Suprapubic skin (tissue), 4 donors: ENCODE measurements at regions not wholly inside any gene's neighbourhood (a gene's known extent, or its start where the extent isn't known, plus 50 kb on each side); places are given as distances from the start of the nearest gene placed in this dataset.

Experiments used
- DNase-seq, 2 donors: peaks; one replicate each; pipeline ENCODE4 v3.0.0-alpha.2; 2019; ENCODE audit warnings: low spot score in 2 of 2
- H3K27ac ChIP-seq: fragments of 200-600 bp; sonication (generic); one replicate; pipeline ENCODE4 v1.5.1; 2019
- H3K27me3 ChIP-seq: fragments of 200-600 bp; sonication (generic); one replicate; pipeline ENCODE4 v1.5.1; 2019
- H3K36me3 ChIP-seq: fragments of 200-600 bp; sonication (generic); one replicate; pipeline ENCODE4 v1.5.1; 2019
- H3K4me1 ChIP-seq: fragments of 200-600 bp; sonication (generic); one replicate; pipeline ENCODE4 v1.5.1; 2019
- H3K4me3 ChIP-seq: fragments of 200-600 bp; sonication (generic); one replicate; pipeline ENCODE4 v1.5.1; 2019; ENCODE audit warnings: mild to moderate bottlenecking
- H3K9me3 ChIP-seq: fragments of 200-600 bp; sonication (generic); one replicate; pipeline ENCODE4 v1.5.1; 2019
- EP300 ChIP-seq: sonication (generic); formaldehyde crosslinking; IDR thresholded peaks from one replicate; pipeline ENCODE4 v1.6.1; 2017; ENCODE audit warnings: antibody characterized with exemption
- POLR2A ChIP-seq, 2 donors: fragments of 450-650 bp; IDR thresholded peaks; one replicate each; pipeline ENCODE4 v1.6.1; 2017; ENCODE audit warnings: antibody characterized with exemption in 2 of 2, mild to moderate bottlenecking in 2 of 2, moderate library complexity in 2 of 2
- POLR2AphosphoS5 ChIP-seq, 3 donors: sonication (generic); formaldehyde crosslinking; IDR thresholded peaks; one replicate each; pipeline ENCODE4 v1.6.1; 2017; ENCODE audit warnings: antibody characterized with exemption in 3 of 3
- WGBS: methylation state at CpG from one replicate; pipeline ENCODE4 v1.1.5; 2018; 5-methylcytosine and 5-hydroxymethylcytosine counted together
- TF ChIP-seq, protein P1 (sequence below), 2 donors: fragments of 200-600 bp in 1 of 2; fragments of 450-650 bp in 1 of 2; sonication (generic) in 1 of 2; IDR thresholded peaks; one replicate each; pipeline ENCODE4 v1.5.1; 2016 to 2019; ENCODE audit warnings: antibody characterized with exemption in 2 of 2, mild to moderate bottlenecking in 1 of 2, moderate library complexity in 1 of 2

DNA sequence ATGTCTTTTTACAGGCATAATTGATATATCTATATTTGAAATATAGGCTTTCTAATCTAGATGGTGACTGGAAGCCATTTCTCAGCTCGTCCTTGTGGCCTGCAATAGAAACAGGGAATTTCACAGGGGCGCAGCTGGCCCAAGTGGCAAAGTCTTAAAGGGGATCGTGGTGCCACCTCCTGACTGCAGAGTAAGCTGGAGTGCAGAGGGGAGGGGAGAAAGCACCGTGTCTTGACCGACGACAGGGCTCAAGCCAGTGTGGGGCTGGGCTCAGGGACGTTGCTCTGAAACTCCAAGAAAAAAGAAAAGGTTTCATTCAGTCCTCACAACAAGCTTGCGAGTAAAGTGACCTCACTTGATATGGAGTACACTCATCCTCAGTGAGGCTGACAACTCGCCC, 255.1 kb downstream of the DCDC2C start:
- DNase-seq: no peak
- TF ChIP-seq EP300 (no peak), POLR2A (IDR thresholded peaks at IDR 0.05) (no peak), POLR2AphosphoS5 (IDR thresholded peaks at IDR 0.05) (no peak)
- TF ChIP-seq, protein P1, sequence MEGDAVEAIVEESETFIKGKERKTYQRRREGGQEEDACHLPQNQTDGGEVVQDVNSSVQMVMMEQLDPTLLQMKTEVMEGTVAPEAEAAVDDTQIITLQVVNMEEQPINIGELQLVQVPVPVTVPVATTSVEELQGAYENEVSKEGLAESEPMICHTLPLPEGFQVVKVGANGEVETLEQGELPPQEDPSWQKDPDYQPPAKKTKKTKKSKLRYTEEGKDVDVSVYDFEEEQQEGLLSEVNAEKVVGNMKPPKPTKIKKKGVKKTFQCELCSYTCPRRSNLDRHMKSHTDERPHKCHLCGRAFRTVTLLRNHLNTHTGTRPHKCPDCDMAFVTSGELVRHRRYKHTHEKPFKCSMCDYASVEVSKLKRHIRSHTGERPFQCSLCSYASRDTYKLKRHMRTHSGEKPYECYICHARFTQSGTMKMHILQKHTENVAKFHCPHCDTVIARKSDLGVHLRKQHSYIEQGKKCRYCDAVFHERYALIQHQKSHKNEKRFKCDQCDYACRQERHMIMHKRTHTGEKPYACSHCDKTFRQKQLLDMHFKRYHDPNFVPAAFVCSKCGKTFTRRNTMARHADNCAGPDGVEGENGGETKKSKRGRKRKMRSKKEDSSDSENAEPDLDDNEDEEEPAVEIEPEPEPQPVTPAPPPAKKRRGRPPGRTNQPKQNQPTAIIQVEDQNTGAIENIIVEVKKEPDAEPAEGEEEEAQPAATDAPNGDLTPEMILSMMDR (IDR thresholded peaks at IDR 0.05): no peak

DNA sequence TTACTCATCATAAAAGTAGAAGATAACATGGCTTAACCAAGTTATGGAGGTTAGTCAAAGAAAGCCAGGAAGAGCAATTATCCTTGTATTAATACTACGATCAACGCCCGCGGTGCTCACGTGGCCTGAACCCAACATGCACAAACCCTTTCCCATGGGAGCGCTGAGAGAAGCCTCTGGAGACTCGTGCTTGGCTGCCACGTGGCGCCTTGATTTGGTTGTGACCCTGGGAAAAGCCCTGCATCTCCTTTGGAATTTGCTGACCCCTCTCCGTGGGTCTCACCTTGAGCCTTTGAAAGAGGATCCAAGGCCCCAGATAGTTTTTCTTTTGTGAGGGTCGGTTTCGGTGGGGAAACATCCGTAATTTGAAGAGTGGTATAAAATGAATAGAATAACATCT, 255.6 kb downstream of the DCDC2C start:
- Histone ChIP-seq H3K36me3 (no peaks in the 10 kb centered on the region), H3K27ac (no peak overlapping the region), H3K27me3 (peaks cover 2% of the 10 kb centered on the region), H3K4me1 (no peaks in the 10 kb centered on the region), H3K9me3 (no peaks in the 10 kb centered on the region), H3K4me3 (no peak overlapping the region)
- no peak for DNase-seq
- 64% methylated on average over 13 of the region's 13 CpGs for WGBS
- TF ChIP-seq, protein P1 (IDR thresholded peaks at IDR 0.05): no peak
- TF ChIP-seq POLR2AphosphoS5 (IDR thresholded peaks at IDR 0.05): no peak

More for the DNA sequence above, 255.1 kb downstream of the DCDC2C start:
- no peaks in the 10 kb centered on the region for H3K36me3 ChIP-seq
- H3K27ac ChIP-seq: no peak overlapping the region
- H3K27me3 ChIP-seq: peaks cover 2% of the 10 kb centered on the region
- H3K9me3 ChIP-seq: no peaks in the 10 kb centered on the region
- no peaks in the 10 kb centered on the region for H3K4me1 ChIP-seq
- 81% methylated on average over 9 of the region's 9 CpGs for WGBS
- H3K4me3 ChIP-seq: no peak overlapping the region

DNA sequence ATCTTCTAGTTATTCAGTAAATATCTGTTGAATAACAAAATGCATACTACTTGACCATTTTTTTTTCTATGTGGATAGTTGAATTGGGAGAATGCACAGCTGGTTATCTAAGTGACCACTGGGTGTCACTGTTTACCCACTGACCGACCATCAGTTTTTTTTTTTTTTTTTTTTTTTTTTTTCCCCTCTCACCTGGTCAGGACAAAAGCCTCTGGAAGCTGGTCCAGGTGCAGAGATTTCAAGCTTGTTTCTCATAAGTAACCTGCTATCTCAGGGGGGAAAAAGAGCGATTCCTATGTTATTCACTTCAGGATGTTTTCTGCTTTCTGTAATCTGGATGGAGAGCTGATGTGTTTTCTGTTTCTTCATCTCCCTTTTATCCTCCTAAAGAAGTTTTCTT, 256.0 kb downstream of the DCDC2C start:
- no peaks in the 10 kb centered on the region for H3K4me1 ChIP-seq
- no peak for TF ChIP-seq POLR2AphosphoS5 (IDR thresholded peaks at IDR 0.05)
- TF ChIP-seq EP300: no peak
- TF ChIP-seq, protein P1 (IDR thresholded peaks at IDR 0.05): peak; percentile 16 to 34
- no peak overlapping the region for H3K27ac ChIP-seq
- DNase-seq: no peak
- no peak overlapping the region for H3K4me3 ChIP-seq
- H3K36me3 ChIP-seq: no peaks in the 10 kb centered on the region
- H3K9me3 ChIP-seq: no peaks in the 10 kb centered on the region
- 3% methylated on average over 2 of the region's 2 CpGs for WGBS
- H3K27me3 ChIP-seq: peaks cover 2% of the 10 kb centered on the region

DNA sequence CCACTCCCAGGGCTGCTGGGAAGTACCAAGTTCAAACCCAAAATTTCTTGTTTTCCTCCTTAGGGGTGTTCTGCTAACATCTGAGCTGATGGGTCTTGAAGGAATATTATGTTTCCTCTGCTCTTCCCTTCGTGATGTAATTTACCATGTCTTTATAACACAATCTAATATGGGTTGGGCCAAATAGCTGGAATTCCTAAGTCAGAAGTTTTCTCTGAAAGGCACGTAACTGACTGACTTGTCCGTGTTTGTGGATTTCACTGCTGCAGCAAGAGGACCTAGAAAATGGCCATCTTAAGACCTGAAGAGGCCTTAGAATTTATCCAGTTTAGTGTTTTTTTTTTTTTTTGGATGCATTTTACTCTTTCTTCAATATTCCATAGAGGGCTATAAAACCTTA, 256.7 kb downstream of the DCDC2C start:
- 64% methylated on average over 3 of the region's 3 CpGs for WGBS

DNA sequence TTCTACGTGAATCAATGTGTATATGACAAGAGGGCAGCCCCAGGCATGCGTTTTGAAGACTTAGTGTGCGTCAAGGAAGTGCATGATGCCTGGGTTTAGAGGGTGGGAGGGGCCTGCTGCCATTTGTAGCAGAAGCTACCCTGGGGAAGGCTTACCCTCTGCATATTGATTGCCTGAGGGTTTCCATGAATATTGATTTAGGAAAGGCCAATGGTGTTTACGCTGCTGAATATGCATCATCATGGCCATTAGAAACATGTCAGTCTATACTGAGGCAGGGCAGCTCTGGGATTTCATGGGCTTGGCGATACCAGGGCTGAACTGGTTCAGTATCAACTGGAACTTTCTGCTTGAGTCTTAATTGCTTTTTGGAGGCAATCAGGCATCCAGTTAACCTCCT, 259.3 kb downstream of the DCDC2C start:
- H3K27me3 ChIP-seq: peaks cover 2% of the 10 kb centered on the region
- no peak for DNase-seq
- TF ChIP-seq, protein P1 (IDR thresholded peaks at IDR 0.05): no peak
- TF ChIP-seq POLR2AphosphoS5 (IDR thresholded peaks at IDR 0.05): no peak
- no peak for TF ChIP-seq EP300
- no peak for TF ChIP-seq POLR2A (IDR thresholded peaks at IDR 0.05)
- H3K27ac ChIP-seq: no peak overlapping the region
- H3K36me3 ChIP-seq: no peaks in the 10 kb centered on the region
- no peak overlapping the region for H3K4me3 ChIP-seq
- H3K9me3 ChIP-seq: no peaks in the 10 kb centered on the region
- 85% methylated on average over 5 of the region's 5 CpGs for WGBS
- no peaks in the 10 kb centered on the region for H3K4me1 ChIP-seq

More for the DNA sequence above, 256.7 kb downstream of the DCDC2C start:
- H3K4me3 ChIP-seq: no peak overlapping the region
- H3K36me3 ChIP-seq: no peaks in the 10 kb centered on the region
- no peaks in the 10 kb centered on the region for H3K4me1 ChIP-seq
- H3K27ac ChIP-seq: no peak overlapping the region
- H3K27me3 ChIP-seq: peaks cover 2% of the 10 kb centered on the region
- TF ChIP-seq, protein P1 (IDR thresholded peaks at IDR 0.05): no peak
- TF ChIP-seq POLR2AphosphoS5 (IDR thresholded peaks at IDR 0.05): no peak
- TF ChIP-seq POLR2A (IDR thresholded peaks at IDR 0.05): no peak
- no peak for TF ChIP-seq EP300
- H3K9me3 ChIP-seq: no peaks in the 10 kb centered on the region
- DNase-seq: no peak
